Activated T-cell treated with anti-CD3 and anti-CD28 coated beads for 48 hours (primary cell): ENCODE measurements at regions not wholly inside any gene's neighbourhood (a gene's known extent, or its start where the extent isn't known, plus 50 kb on each side); places are given as distances from the start of the nearest gene placed in this dataset.

ENCODE experiments used
- DNase-seq: peaks from one replicate; pipeline ENCODE4 v3.0.0-alpha.2; 2020; ENCODE audit warnings: low read depth

GRCh38 chr2:8525582-8526402, 156.1 kb upstream of the ID2 start:
- DNase-seq = no peak

- DNase-seq = no peak
Observed at GRCh38 chr2:8526403-8526696, 155.5 kb upstream of the ID2 start.

- DNase-seq = no peak
Observed at GRCh38 chr2:8527031-8527430, 154.8 kb upstream of the ID2 start.

GRCh38 chr2:8527676-8528075, 154.2 kb upstream of the ID2 start:
- no peak for DNase-seq

GRCh38 chr2:8528863-8529262, 153.0 kb upstream of the ID2 start:
- no peak for DNase-seq

- DNase-seq = no peak
Observed at GRCh38 chr2:8529706-8530277, 152.1 kb upstream of the ID2 start.

- DNase-seq = no peak
Observed at GRCh38 chr2:8531481-8531880, 150.4 kb upstream of the ID2 start.

- DNase-seq = no peak
Observed at GRCh38 chr2:8532438-8532837, 149.4 kb upstream of the ID2 start.

GRCh38 chr2:8533923-8534322, 147.9 kb upstream of the ID2 start:
- DNase-seq = no peak

- DNase-seq = no peak
Observed at GRCh38 chr2:8534386-8534728, 147.5 kb upstream of the ID2 start.

- no peak for DNase-seq
Observed at GRCh38 chr2:8534729-8535468, 147.0 kb upstream of the ID2 start.

- no peak for DNase-seq
Observed at GRCh38 chr2:8535469-8535795, 146.4 kb upstream of the ID2 start.

- DNase-seq = no peak
Observed at GRCh38 chr2:8535821-8536685, 145.8 kb upstream of the ID2 start.

GRCh38 chr2:8536686-8537561, 144.9 kb upstream of the ID2 start:
- no peak for DNase-seq

- no peak for DNase-seq
Observed at GRCh38 chr2:8537562-8538155, 144.2 kb upstream of the ID2 start.

- DNase-seq = no peak
Observed at GRCh38 chr2:8538531-8538930, 143.3 kb upstream of the ID2 start.

- DNase-seq = no peak
Observed at GRCh38 chr2:8538931-8539621, 142.8 kb upstream of the ID2 start.

GRCh38 chr2:8539743-8540551, 141.9 kb upstream of the ID2 start:
- DNase-seq = no peak

GRCh38 chr2:8540552-8541055, 141.3 kb upstream of the ID2 start:
- DNase-seq = no peak

GRCh38 chr2:8541223-8541622, 140.6 kb upstream of the ID2 start:
- no peak for DNase-seq
